H1 (cell line): ENCODE measurements at regions not wholly inside any gene's neighbourhood (a gene's known extent, or its start where the extent isn't known, plus 50 kb on each side); places are given as distances from the start of the nearest gene placed in this dataset.

Experiments
- CTCF ChIP-seq, 3 experiments: IDR thresholded peaks; 1 replicate in 2 of 3; 2 replicates in 1 of 3; pipeline versions ENCODE4 v1.5.1 to v1.6.1; 2011; ENCODE audit warnings: low read length in 3 of 3, mild to moderate bottlenecking in 3 of 3, inconsistent platforms in 2 of 3, low read depth in 1 of 3, moderate library complexity in 1 of 3; ENCODE audit not compliant: insufficient read depth in 1 of 3; ENCODE audit errors: control extremely low read depth in 1 of 3
- POLR2A ChIP-seq, 2 experiments: IDR thresholded peaks; 1 replicate in 1 of 2; 2 replicates in 1 of 2; pipeline ENCODE4 v1.6.1; 2011; ENCODE audit warnings: low read depth in 2 of 2, low read length in 2 of 2, mild to moderate bottlenecking in 2 of 2; ENCODE audit errors: control extremely low read depth in 1 of 2

DNA sequence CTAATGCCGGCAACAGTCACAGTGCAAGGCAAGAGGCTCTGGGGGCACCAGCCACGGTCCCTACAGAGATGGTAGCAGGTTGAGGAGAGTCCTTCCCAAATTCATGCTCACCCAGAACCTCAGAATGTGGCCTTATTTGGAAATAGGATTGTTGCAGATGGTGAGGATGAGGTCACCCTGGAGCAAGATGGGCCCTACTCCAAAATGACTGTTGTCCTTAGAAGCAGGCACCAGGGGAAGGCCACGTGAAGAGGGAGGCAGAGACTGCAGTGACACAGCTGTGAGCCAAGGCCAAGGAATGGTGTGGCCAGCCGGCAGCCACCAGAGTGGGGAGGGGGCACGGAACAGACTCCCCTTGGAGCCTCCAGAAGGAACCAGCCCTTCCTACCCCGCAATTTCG is 70.8 kb upstream of the CLDN14 start:
- no peak for TF ChIP-seq CTCF (IDR thresholded peaks at IDR 0.05; ENCODE audit: control extremely low read depth in 1 of 3, insufficient read depth in 1 of 3, low read depth in 1 of 3, low read length in 3 of 3)
- TF ChIP-seq POLR2A (IDR thresholded peaks at IDR 0.05; ENCODE audit: control extremely low read depth in 1 of 2, low read depth in 2 of 2, low read length in 2 of 2): no peak
